SJCRH30 (cell line): ENCODE measurements at regions not wholly inside any gene's neighbourhood (a gene's known extent, or its start where the extent isn't known, plus 50 kb on each side); places are given as distances from the start of the nearest gene placed in this dataset.
A peak's percentile ranks its signal among the peaks of the same experiment; 100 is the strongest.
"Not testable (repeated sequence)": the region's sequence is repeated elsewhere in the genome, so short reads cannot be mapped to it uniquely, and the experiment has no call there.

Experiments used
- DNase-seq, 2 experiments: peaks; one replicate each; pipeline ENCODE4 v3.0.0-alpha.2; 2015 to 2020
- H3K27ac ChIP-seq: fragments of 250-450 bp; sonication (Bioruptor Pico); 2 replicates; pipeline ENCODE4 v1.5.1; 2020; ENCODE audit warnings: mild to moderate bottlenecking, moderate library complexity
- H3K27me3 ChIP-seq: fragments of 250-450 bp; sonication (Bioruptor Pico); 2 replicates; pipeline ENCODE4 v1.5.1; 2020; ENCODE audit warnings: mild to moderate bottlenecking, moderate library complexity
- H3K36me3 ChIP-seq: fragments of 250-450 bp; sonication (Bioruptor Pico); 2 replicates; pipeline ENCODE4 v1.5.1; 2020; ENCODE audit warnings: mild to moderate bottlenecking, moderate library complexity
- H3K4me1 ChIP-seq: fragments of 250-450 bp; sonication (Bioruptor Pico); 2 replicates; pipeline ENCODE4 v1.5.1; 2020; ENCODE audit warnings: mild to moderate bottlenecking, moderate library complexity
- H3K4me3 ChIP-seq: fragments of 250-450 bp; sonication (Bioruptor Pico); 2 replicates; pipeline ENCODE4 v1.5.1; 2020; ENCODE audit warnings: mild to moderate bottlenecking, moderate library complexity
- H3K9me3 ChIP-seq: fragments of 250-450 bp; sonication (Bioruptor Pico); replicated peaks from 2 replicates; pipeline ENCODE4 v1.5.1; 2020; ENCODE audit warnings: mild to moderate bottlenecking, moderate library complexity

GRCh38 chr10:64773357-64773756, 1252.2 kb downstream of the REEP3 start:
- no peak for DNase-seq
- no peaks in the 10 kb centered on the region for H3K27me3 ChIP-seq
- H3K4me3 ChIP-seq: no peak overlapping the region
- no peaks in the 10 kb centered on the region for H3K4me1 ChIP-seq
- H3K36me3 ChIP-seq: no peaks in the 10 kb centered on the region
- no peaks in the 10 kb centered on the region for H3K9me3 ChIP-seq
- H3K27ac ChIP-seq: no peak overlapping the region

- DNase-seq, H3K4me1 ChIP-seq, H3K27me3 ChIP-seq, H3K4me3 ChIP-seq, H3K27ac ChIP-seq, H3K9me3 ChIP-seq, H3K36me3 ChIP-seq: not testable (repeated sequence)
These were observed 1263.2 kb downstream of the REEP3 start for GRCh38 chr10:64784451-64784850.

GRCh38 chr10:64785816-64786215, 1264.6 kb downstream of the REEP3 start:
- Histone ChIP-seq H3K27me3 (no peaks in the 10 kb centered on the region), H3K9me3 (no peaks in the 10 kb centered on the region), H3K4me3 (no peak overlapping the region), H3K27ac (no peak overlapping the region), H3K4me1 (no peaks in the 10 kb centered on the region), H3K36me3 (no peaks in the 10 kb centered on the region)
- no peak for DNase-seq

- Histone ChIP-seq H3K4me1 (no peaks in the 10 kb centered on the region), H3K27me3 (no peaks in the 10 kb centered on the region), H3K9me3 (no peaks in the 10 kb centered on the region), H3K27ac (no peak overlapping the region), H3K36me3 (no peaks in the 10 kb centered on the region), H3K4me3 (no peak overlapping the region)
- no peak for DNase-seq
These were observed 1265.8 kb downstream of the REEP3 start for GRCh38 chr10:64786989-64787388.

- no peaks in the 10 kb centered on the region for H3K9me3 ChIP-seq
- no peaks in the 10 kb centered on the region for H3K4me1 ChIP-seq
- no peak overlapping the region for H3K27ac ChIP-seq
- H3K4me3 ChIP-seq: no peak overlapping the region
- H3K27me3 ChIP-seq: no peaks in the 10 kb centered on the region
- DNase-seq: no peak
- H3K36me3 ChIP-seq: no peaks in the 10 kb centered on the region
These were observed 1274.6 kb downstream of the REEP3 start for GRCh38 chr10:64795847-64796246.

- Histone ChIP-seq H3K36me3 (no peaks in the 10 kb centered on the region), H3K27me3 (no peaks in the 10 kb centered on the region), H3K9me3 (no peaks in the 10 kb centered on the region), H3K27ac (no peak overlapping the region), H3K4me3 (no peak overlapping the region), H3K4me1 (no peaks in the 10 kb centered on the region)
- no peak for DNase-seq
These were observed 1277.1 kb downstream of the REEP3 start for GRCh38 chr10:64798297-64798696.

GRCh38 chr10:64808233-64808632, 1287.0 kb downstream of the REEP3 start:
- H3K9me3 ChIP-seq, H3K36me3 ChIP-seq: not testable (repeated sequence)

GRCh38 chr10:64810046-64810445, 1288.8 kb downstream of the REEP3 start:
- not testable (repeated sequence) for H3K4me1 ChIP-seq, H3K27ac ChIP-seq, H3K27me3 ChIP-seq, H3K36me3 ChIP-seq, H3K4me3 ChIP-seq, H3K9me3 ChIP-seq
- peak; percentile 9 to 24 for DNase-seq

More at GRCh38 chr10:64808233-64808632, 1287.0 kb downstream of the REEP3 start:
- not testable (repeated sequence) for H3K4me3 ChIP-seq, H3K27ac ChIP-seq, DNase-seq, H3K4me1 ChIP-seq, H3K27me3 ChIP-seq

GRCh38 chr10:64813391-64813790, 1292.2 kb downstream of the REEP3 start:
- H3K27ac ChIP-seq: no peak overlapping the region
- no peaks in the 10 kb centered on the region for H3K4me1 ChIP-seq
- no peaks in the 10 kb centered on the region for H3K27me3 ChIP-seq
- no peak overlapping the region for H3K4me3 ChIP-seq
- no peak for DNase-seq
- H3K9me3 ChIP-seq: no peaks in the 10 kb centered on the region
- H3K36me3 ChIP-seq: no peaks in the 10 kb centered on the region

GRCh38 chr10:64814201-64814600, 1293.0 kb downstream of the REEP3 start:
- H3K27ac ChIP-seq: no peak overlapping the region

GRCh38 chr10:64829888-64830412, 1308.7 kb downstream of the REEP3 start:
- H3K9me3 ChIP-seq: no peaks in the 10 kb centered on the region
- no peaks in the 10 kb centered on the region for H3K27me3 ChIP-seq
- H3K4me3 ChIP-seq: no peak overlapping the region
- DNase-seq: no peak
- H3K27ac ChIP-seq: no peak overlapping the region
- H3K36me3 ChIP-seq: no peaks in the 10 kb centered on the region
- H3K4me1 ChIP-seq: no peaks in the 10 kb centered on the region

More at GRCh38 chr10:64814201-64814600, 1293.0 kb downstream of the REEP3 start:
- DNase-seq: no peak
- Histone ChIP-seq H3K4me3 (no peak overlapping the region), H3K4me1 (no peaks in the 10 kb centered on the region), H3K27me3 (no peaks in the 10 kb centered on the region), H3K9me3 (no peaks in the 10 kb centered on the region), H3K36me3 (no peaks in the 10 kb centered on the region)

GRCh38 chr10:64830869-64831268, 1309.7 kb downstream of the REEP3 start:
- H3K9me3 ChIP-seq: no peaks in the 10 kb centered on the region
- no peaks in the 10 kb centered on the region for H3K4me1 ChIP-seq
- no peaks in the 10 kb centered on the region for H3K27me3 ChIP-seq
- no peaks in the 10 kb centered on the region for H3K36me3 ChIP-seq
- no peak overlapping the region for H3K4me3 ChIP-seq
- no peak for DNase-seq
- H3K27ac ChIP-seq: no peak overlapping the region

- Histone ChIP-seq H3K4me1 (no peaks in the 10 kb centered on the region), H3K27me3 (no peaks in the 10 kb centered on the region), H3K27ac (no peak overlapping the region), H3K4me3 (no peak overlapping the region), H3K36me3 (no peaks in the 10 kb centered on the region), H3K9me3 (no peaks in the 10 kb centered on the region)
- DNase-seq: no peak
These were observed 1319.1 kb downstream of the REEP3 start for GRCh38 chr10:64840341-64840740.

- Histone ChIP-seq H3K27ac (no peak overlapping the region), H3K4me1 (no peaks in the 10 kb centered on the region), H3K4me3 (no peak overlapping the region), H3K9me3 (no peaks in the 10 kb centered on the region), H3K36me3 (no peaks in the 10 kb centered on the region), H3K27me3 (no peaks in the 10 kb centered on the region)
- DNase-seq: no peak
These were observed 1325.5 kb downstream of the REEP3 start for GRCh38 chr10:64846700-64847099.

GRCh38 chr10:64855941-64856340, 1334.7 kb downstream of the REEP3 start:
- Histone ChIP-seq H3K9me3 (no peaks in the 10 kb centered on the region), H3K4me3 (no peak overlapping the region), H3K36me3 (no peaks in the 10 kb centered on the region), H3K4me1 (no peaks in the 10 kb centered on the region), H3K27ac (no peak overlapping the region), H3K27me3 (no peaks in the 10 kb centered on the region)
- DNase-seq: no peak

GRCh38 chr10:64859911-64860310, 1338.7 kb downstream of the REEP3 start:
- H3K27ac ChIP-seq: no peak overlapping the region
- no peaks in the 10 kb centered on the region for H3K36me3 ChIP-seq
- H3K4me1 ChIP-seq: no peaks in the 10 kb centered on the region
- no peaks in the 10 kb centered on the region for H3K27me3 ChIP-seq
- H3K4me3 ChIP-seq: no peak overlapping the region
- no peaks in the 10 kb centered on the region for H3K9me3 ChIP-seq
- DNase-seq: no peak
